CD14-positive monocyte (primary cell): ENCODE measurements at regions not wholly inside any gene's neighbourhood (a gene's known extent, or its start where the extent isn't known, plus 50 kb on each side); places are given as distances from the start of the nearest gene placed in this dataset.

Source experiments
- DNase-seq, 3 donors: peaks; one replicate each; pipeline ENCODE4 v3.0.0-alpha.2; 2011 to 2022
- H2AFZ ChIP-seq: 2 replicates; pipeline ENCODE4 v1.6.0; 2012; ENCODE audit warnings: mild to moderate bottlenecking, low read depth, low read length, inconsistent platforms; ENCODE audit not compliant: insufficient read depth, poor library complexity, severe bottlenecking
- H3K27ac ChIP-seq, 2 donors: 1 replicate in 1 of 2; 2 replicates in 1 of 2; pipeline ENCODE4 v1.5.1; 2012 to 2013; ENCODE audit warnings: low read length in 2 of 2, control low read depth in 1 of 2, inconsistent platforms in 1 of 2, low read depth in 1 of 2, mild to moderate bottlenecking in 1 of 2
- H3K27me3 ChIP-seq, 2 donors: one replicate each; pipeline versions ENCODE4 v1.6.0 to v1.6.1; 2011 to 2013; ENCODE audit warnings: low read length in 2 of 2; ENCODE audit not compliant: control insufficient read depth in 2 of 2, insufficient read depth in 2 of 2
- H3K36me3 ChIP-seq, 2 donors: replicated peaks in 1 of 2; 1 replicate in 1 of 2; 2 replicates in 1 of 2; pipeline versions ENCODE4 v1.5.1 to v1.6.1; 2012 to 2013; ENCODE audit warnings: low read length in 2 of 2, control low read depth in 1 of 2, inconsistent platforms in 1 of 2, mild to moderate bottlenecking in 1 of 2; ENCODE audit not compliant: insufficient read depth in 2 of 2, control insufficient read depth in 1 of 2
- H3K4me1 ChIP-seq, 2 donors: 1 replicate in 1 of 2; 2 replicates in 1 of 2; pipeline versions ENCODE4 v1.5.1 to v1.6.1; 2012 to 2013; ENCODE audit warnings: low read length in 2 of 2, control low read depth in 1 of 2, inconsistent platforms in 1 of 2, mild to moderate bottlenecking in 1 of 2, moderate library complexity in 1 of 2; ENCODE audit not compliant: insufficient read depth in 2 of 2, control insufficient read depth in 1 of 2
- H3K4me2 ChIP-seq: replicated peaks from 2 replicates; pipeline ENCODE3; 2012; ENCODE audit warnings: low read length, moderate library complexity, mild to moderate bottlenecking; ENCODE audit not compliant: poor library complexity, severe bottlenecking; ENCODE audit errors: extremely low read depth
- H3K4me3 ChIP-seq, 3 experiments: fragments of 200-600 bp in 1 of 3; sonication (generic) in 1 of 3; replicated peaks in 1 of 3; 1 replicate in 2 of 3; 2 replicates in 1 of 3; pipeline ENCODE4 v1.5.1; 2011 to 2013; ENCODE audit warnings: low read length in 3 of 3, mild to moderate bottlenecking in 3 of 3, control low read depth in 2 of 3, low read depth in 2 of 3, inconsistent platforms in 1 of 3, moderate library complexity in 1 of 3
- H3K79me2 ChIP-seq: 2 replicates; pipeline ENCODE4 v1.6.0; 2012; ENCODE audit warnings: mild to moderate bottlenecking, control low read depth, inconsistent platforms, low read length, moderate library complexity; ENCODE audit not compliant: insufficient read depth
- H3K9ac ChIP-seq: 2 replicates; pipeline ENCODE4 v1.6.0; 2017; ENCODE audit warnings: low read length, mild to moderate bottlenecking; ENCODE audit not compliant: insufficient read depth, poor library complexity, severe bottlenecking
- H3K9me3 ChIP-seq, 2 donors: replicated peaks in 1 of 2; 1 replicate in 1 of 2; 2 replicates in 1 of 2; pipeline versions ENCODE4 v1.5.1 to v1.6.1; 2012 to 2013; ENCODE audit warnings: low read length in 2 of 2, control low read depth in 1 of 2; ENCODE audit not compliant: control insufficient read depth in 1 of 2, insufficient read depth in 1 of 2
- H4K20me1 ChIP-seq: 2 replicates; pipeline ENCODE4 v1.6.0; 2012; ENCODE audit warnings: mild to moderate bottlenecking, low read length, control low read depth, moderate library complexity; ENCODE audit not compliant: insufficient read depth
- H3K27ac Mint-ChIP-seq, 7 donors: one replicate each; pipeline ENCODE4 v1.8.0; 2020; ENCODE audit warnings: mild to moderate bottlenecking in 7 of 7, mixed read lengths in 7 of 7, moderate library complexity in 6 of 7, inconsistent platforms in 2 of 7
- H3K27me3 Mint-ChIP-seq, 3 donors: one replicate each; pipeline ENCODE4 v1.8.0; 2021 to 2022; ENCODE audit warnings: low read depth in 3 of 3, mild to moderate bottlenecking in 3 of 3, mixed read lengths in 3 of 3, moderate library complexity in 3 of 3, inconsistent platforms in 1 of 3
- H3K36me3 Mint-ChIP-seq, 2 donors: one replicate each; pipeline ENCODE4 v1.8.0; 2020; ENCODE audit warnings: mixed read lengths in 2 of 2, inconsistent platforms in 1 of 2, mild to moderate bottlenecking in 1 of 2
- H3K4me1 Mint-ChIP-seq: one replicate; pipeline ENCODE4 v1.8.0; 2020; ENCODE audit warnings: mild to moderate bottlenecking, mixed read lengths
- H3K4me3 Mint-ChIP-seq, 2 donors: one replicate each; pipeline ENCODE4 v1.8.0; 2020; ENCODE audit warnings: mild to moderate bottlenecking in 2 of 2, mixed read lengths in 2 of 2, moderate library complexity in 1 of 2
- H3K9me3 Mint-ChIP-seq, 7 donors: one replicate each; pipeline ENCODE4 v1.8.0; 2020 to 2022; ENCODE audit warnings: mixed read lengths in 7 of 7, mild to moderate bottlenecking in 6 of 7, moderate library complexity in 6 of 7, inconsistent platforms in 2 of 7
- CTCF ChIP-seq: fragments of 200-600 bp; IDR thresholded peaks from one replicate; pipeline ENCODE4 v1.8.0; 2022; ENCODE audit warnings: antibody characterized with exemption, mild to moderate bottlenecking
- WGBS: methylation state at CpG from one replicate; pipeline ENCODE4 v1.1.5; 2013; ENCODE audit warnings: missing lambda C conversion rate; ENCODE audit not compliant: insufficient coverage; 5-methylcytosine and 5-hydroxymethylcytosine counted together
- intact Hi-C, 2 donors: fragments of 100-400 bp; cut with micrococcal nuclease; formaldehyde crosslinking; loops; one replicate each; pipeline versions ENCODE4 v1.15.0 to v1.15.1; 2023

GRCh38 chr6:145507239-145507638 lies 228.1 kb downstream of the EPM2A start:
- intact Hi-C loops: no loop called here
- DNase-seq: no peak
- peaks cover 11 to 29% of the 10 kb centered on the region in 2 donors for H3K9me3 ChIP-seq
- Mint-ChIP-seq H3K27ac (no peak overlapping the region), H3K9me3 (peaks cover 3 to 28% (median 17%) of the 10 kb centered on the region in 7 donors), H3K4me3 (no peak overlapping the region), H3K27me3 (no peaks in the 10 kb centered on the region), H3K4me1 (no peaks in the 10 kb centered on the region), H3K36me3 (no peaks in the 10 kb centered on the region)
- H4K20me1 ChIP-seq: no peaks in the 10 kb centered on the region
- H3K4me2 ChIP-seq: no peak overlapping the region
- H2AFZ ChIP-seq: no peak overlapping the region
- H3K27me3 ChIP-seq: no peaks in the 10 kb centered on the region
- no peak overlapping the region for H3K4me3 ChIP-seq
- no peak overlapping the region for H3K9ac ChIP-seq
- H3K79me2 ChIP-seq: no peaks in the 10 kb centered on the region
- H3K27ac ChIP-seq: no peak overlapping the region
- TF ChIP-seq CTCF: no peak
- WGBS: 100% methylated on average over 1 of the region's 2 CpGs
- no peaks in the 10 kb centered on the region for H3K36me3 ChIP-seq
- H3K4me1 ChIP-seq: no peaks in the 10 kb centered on the region

DNA sequence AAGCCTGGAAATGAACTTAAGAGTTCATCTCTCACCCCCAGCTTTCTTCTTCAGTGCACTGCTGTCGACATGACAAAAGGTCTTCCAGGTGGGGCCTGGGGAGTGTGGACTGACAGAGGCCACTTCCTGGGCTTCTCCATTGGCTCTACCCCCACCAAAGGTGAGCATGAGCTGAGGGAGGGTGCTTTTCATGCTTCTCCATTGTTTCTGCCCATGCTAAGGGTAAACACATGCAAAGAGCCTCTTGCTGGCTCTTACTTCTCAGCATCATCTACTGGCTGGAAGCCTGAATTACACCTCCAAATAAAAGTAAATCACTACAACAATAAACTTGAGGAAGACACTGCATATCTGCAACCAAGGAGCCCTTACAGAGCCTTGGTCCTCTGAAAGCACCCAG lies 227.2 kb downstream of the EPM2A start:
- no peak overlapping the region for H3K4me2 ChIP-seq
- H3K27me3 ChIP-seq: no peaks in the 10 kb centered on the region
- WGBS: no CpG with 5 or more reads among the region's 1 CpG
- no peaks in the 10 kb centered on the region for H3K4me1 ChIP-seq
- intact Hi-C loops: no loop called here
- H3K9me3 ChIP-seq: peaks cover 11 to 29% of the 10 kb centered on the region in 2 donors
- H3K4me3 Mint-ChIP-seq: no peak overlapping the region
- no peaks in the 10 kb centered on the region for H3K27me3 Mint-ChIP-seq
- no peak overlapping the region for H3K9ac ChIP-seq
- no peak for TF ChIP-seq CTCF
- no peaks in the 10 kb centered on the region for H3K36me3 ChIP-seq
- DNase-seq: no peak
- H3K4me1 Mint-ChIP-seq: no peaks in the 10 kb centered on the region
- no peaks in the 10 kb centered on the region for H4K20me1 ChIP-seq
- H3K27ac ChIP-seq: no peak overlapping the region
- no peak overlapping the region for H3K27ac Mint-ChIP-seq
- H2AFZ ChIP-seq: no peak overlapping the region
- H3K36me3 Mint-ChIP-seq: no peaks in the 10 kb centered on the region
- H3K4me3 ChIP-seq: no peak overlapping the region
- no peaks in the 10 kb centered on the region for H3K79me2 ChIP-seq
- H3K9me3 Mint-ChIP-seq: peaks cover 6 to 34% (median 22%) of the 10 kb centered on the region in 7 donors
